HepG2 (cell line): ENCODE measurements at regions not wholly inside any gene's neighbourhood (a gene's known extent, or its start where the extent isn't known, plus 50 kb on each side); places are given as distances from the start of the nearest gene placed in this dataset.

Source experiments
- ATAC-seq: fragments of 200-7000 bp; cut with Tn5 transposase; 3 replicates; pipeline ENCODE4 v1.9.1; 2020; ENCODE audit warnings: mild to moderate bottlenecking, moderate library complexity
- BruUV-seq: library from RNA; stranded (reverse); fragments of 400-500 nt; replicated peaks from 2 replicates; lab custom pipeline; 2021; lab: Mats Ljungman, UMichigan
- CTCF ChIA-PET: fragments of 300-600 bp; formaldehyde crosslinking; extraction: SDS; loops from one replicate; lab custom pipeline; 2021; ENCODE audit warnings: low total read pairs, inconsistent platforms, low intra/inter-chr PET ratio; lab: Yijun Ruan, JAX
- POLR2A ChIA-PET: fragments of 350-600 bp; sonication (Branson Sonifier 250); formaldehyde crosslinking; loops from one replicate; lab custom pipeline; 2020; ENCODE audit warnings: antibody characterized with exemption, inconsistent platforms; lab: Yijun Ruan, JAX
- DNase-seq: peaks from one replicate; pipeline ENCODE4 v3.0.0-alpha.2; 2015; ENCODE audit warnings: low spot score
- FAIRE-seq: peaks from 3 replicates; lab custom pipeline; 2011; peaks lifted over from hg19 to GRCh38; lab: Jason Lieb, UNC
- H2AFZ ChIP-seq: one replicate; pipeline ENCODE4 v1.6.1; 2011; ENCODE audit warnings: low read length, inconsistent platforms
- H3K27ac ChIP-seq: fragments of 300-600 bp; 3 replicates; pipeline ENCODE4 v1.8.0; 2011; ENCODE audit warnings: mixed run types, mild to moderate bottlenecking, mixed read lengths, low read length, inconsistent platforms; ENCODE audit not compliant: insufficient read depth; ENCODE audit errors: extremely low read length
- H3K27me3 ChIP-seq, 2 experiments: fragments of 200-600 bp in 1 of 2; 2 replicates in 1 of 2; 3 replicates in 1 of 2; pipeline versions ENCODE4 v1.6.0 to v1.8.0; 2011; ENCODE audit warnings: low read length in 2 of 2, mild to moderate bottlenecking in 2 of 2, moderate library complexity in 2 of 2, inconsistent platforms in 1 of 2; ENCODE audit not compliant: insufficient read depth in 2 of 2, control insufficient read depth in 1 of 2
- H3K36me3 ChIP-seq, 2 experiments: fragments of 200-600 bp in 1 of 2; replicated peaks in 1 of 2; 2 replicates in 1 of 2; 3 replicates in 1 of 2; pipeline versions ENCODE4 v1.5.1 to v1.8.0; 2011; ENCODE audit warnings: low read length in 2 of 2, inconsistent platforms in 1 of 2; ENCODE audit not compliant: insufficient read depth in 2 of 2, control insufficient read depth in 1 of 2
- H3K4me1 ChIP-seq: 2 replicates; pipeline ENCODE4 v1.5.1; 2012; ENCODE audit warnings: low read length, inconsistent platforms; ENCODE audit not compliant: insufficient read depth
- H3K4me2 ChIP-seq: 2 replicates; pipeline ENCODE4 v1.6.0; 2011; ENCODE audit warnings: low read depth, low read length, inconsistent platforms
- H3K4me3 ChIP-seq, 3 experiments: fragments of 200-600 bp in 1 of 3; sonication (generic), shearing (Covaris generic) in 1 of 3; replicated peaks in 1 of 3; 2 replicates each; pipeline ENCODE4 v1.5.1; 2011 to 2016; ENCODE audit warnings: low read length in 3 of 3, inconsistent platforms in 2 of 3, low read depth in 2 of 3, mild to moderate bottlenecking in 2 of 3, control low read depth in 1 of 3, mixed read lengths in 1 of 3; ENCODE audit not compliant: insufficient read depth in 1 of 3
- H3K79me2 ChIP-seq: one replicate; pipeline ENCODE4 v1.6.1; 2011; ENCODE audit warnings: low read length, inconsistent platforms; ENCODE audit not compliant: insufficient read depth
- H3K9ac ChIP-seq: 2 replicates; pipeline ENCODE4 v1.6.0; 2011; ENCODE audit warnings: mild to moderate bottlenecking, low read depth, low read length, inconsistent platforms; ENCODE audit not compliant: insufficient read depth
- H3K9me3 ChIP-seq: 2 replicates; pipeline ENCODE4 v1.5.1; 2012; ENCODE audit warnings: mild to moderate bottlenecking, low read length
- H4K20me1 ChIP-seq: 2 replicates; pipeline ENCODE4 v1.6.0; 2011; ENCODE audit warnings: inconsistent platforms, mild to moderate bottlenecking, low read length, moderate library complexity; ENCODE audit not compliant: insufficient read depth
- CC2D1A ChIP-seq: sonication (generic); formaldehyde crosslinking; IDR thresholded peaks from 2 replicates; pipeline ENCODE4 v1.8.1; 2023; ENCODE audit warnings: mild to moderate bottlenecking, missing genetic modification reagents
- EZH2 ChIP-seq: conservative IDR thresholded peaks from 2 replicates; pipeline ENCODE4 v1.6.1; 2012; ENCODE audit warnings: mild to moderate bottlenecking, low read depth, low read length, moderate library complexity
- IKZF1 ChIP-seq: fragments of 450-650 bp; IDR thresholded peaks from 2 replicates; pipeline ENCODE4 v1.7.1; 2016
- MBD4 ChIP-seq: IDR thresholded peaks from 2 replicates; pipeline ENCODE4 v1.6.1; 2012; ENCODE audit warnings: low read length, inconsistent platforms, borderline replicate concordance
- MTA1 ChIP-seq: sonication (generic); formaldehyde crosslinking; IDR thresholded peaks from 2 replicates; pipeline ENCODE4 v1.4.0; 2020; ENCODE audit warnings: missing genetic modification reagents, mild to moderate bottlenecking, borderline replicate concordance
- SIN3A ChIP-seq: IDR thresholded peaks from 2 replicates; pipeline ENCODE4 v1.6.1; 2011; ENCODE audit warnings: low read depth, mild to moderate bottlenecking, control low read depth, low read length, borderline replicate concordance
- ZNF10 ChIP-seq: sonication (generic); formaldehyde crosslinking; IDR thresholded peaks from 2 replicates; pipeline ENCODE4 v1.4.0; 2020; ENCODE audit warnings: mild to moderate bottlenecking, low read depth, missing genetic modification reagents, borderline replicate concordance
- ZNF12 ChIP-seq: sonication (generic); formaldehyde crosslinking; IDR thresholded peaks from 2 replicates; pipeline ENCODE4 v1.5.0; 2020; ENCODE audit warnings: missing genetic modification reagents
- ZNF615 ChIP-seq: sonication (generic); formaldehyde crosslinking; IDR thresholded peaks from 2 replicates; pipeline ENCODE4 v1.5.0; 2020; ENCODE audit warnings: mild to moderate bottlenecking, missing genetic modification reagents, borderline replicate concordance
- WGBS: methylation state at CpG from one replicate; pipeline ENCODE4 v1.1.6; 2017; ENCODE audit warnings: low lambda C conversion rate; 5-methylcytosine and 5-hydroxymethylcytosine counted together
- in situ Hi-C: cut with HindIII; loops from 2 replicates; pipeline ENCODE4 v1.10.0; 2017; ENCODE audit warnings: low pct_unique_long_range_greater_than_20kb; ENCODE audit not compliant: extremely low pct_ligation_motif_present
- intact Hi-C: fragments of 100-400 bp; cut with micrococcal nuclease; formaldehyde crosslinking; loops from one replicate; pipeline ENCODE4 v1.10.0; 2022; ENCODE audit not compliant: unreplicated experiment
- TF ChIP-seq, protein P1 (sequence below): fragments of 450-650 bp; IDR thresholded peaks from 2 replicates; pipeline ENCODE4 v1.6.1; 2017; ENCODE audit warnings: mild to moderate bottlenecking
- TF ChIP-seq, protein P2 (sequence below): sonication (generic); formaldehyde crosslinking; IDR thresholded peaks from 2 replicates; pipeline ENCODE4 v1.4.0; 2020; ENCODE audit warnings: mild to moderate bottlenecking, low read depth, missing genetic modification reagents

DNA sequence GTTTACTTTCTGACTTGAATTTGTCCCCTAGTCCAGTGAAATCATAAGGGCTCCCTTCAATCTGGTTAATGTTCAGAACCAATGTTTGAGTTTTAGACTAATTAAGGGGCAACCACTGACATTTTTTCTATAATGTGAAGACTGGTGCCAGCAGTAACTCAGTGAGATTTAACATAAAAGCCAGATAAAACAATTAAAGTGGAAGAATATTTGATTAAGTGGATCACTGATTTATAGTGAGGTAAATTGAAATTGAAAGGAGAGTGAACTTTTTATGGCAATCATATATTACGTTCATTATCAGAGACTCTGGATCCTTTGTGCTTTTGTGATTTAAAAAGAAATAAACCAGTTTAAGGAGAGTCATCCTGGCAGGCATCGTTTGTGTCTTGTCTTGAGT is 246.8 kb downstream of the GATA3 start (continued):
- TF ChIP-seq, protein P1, sequence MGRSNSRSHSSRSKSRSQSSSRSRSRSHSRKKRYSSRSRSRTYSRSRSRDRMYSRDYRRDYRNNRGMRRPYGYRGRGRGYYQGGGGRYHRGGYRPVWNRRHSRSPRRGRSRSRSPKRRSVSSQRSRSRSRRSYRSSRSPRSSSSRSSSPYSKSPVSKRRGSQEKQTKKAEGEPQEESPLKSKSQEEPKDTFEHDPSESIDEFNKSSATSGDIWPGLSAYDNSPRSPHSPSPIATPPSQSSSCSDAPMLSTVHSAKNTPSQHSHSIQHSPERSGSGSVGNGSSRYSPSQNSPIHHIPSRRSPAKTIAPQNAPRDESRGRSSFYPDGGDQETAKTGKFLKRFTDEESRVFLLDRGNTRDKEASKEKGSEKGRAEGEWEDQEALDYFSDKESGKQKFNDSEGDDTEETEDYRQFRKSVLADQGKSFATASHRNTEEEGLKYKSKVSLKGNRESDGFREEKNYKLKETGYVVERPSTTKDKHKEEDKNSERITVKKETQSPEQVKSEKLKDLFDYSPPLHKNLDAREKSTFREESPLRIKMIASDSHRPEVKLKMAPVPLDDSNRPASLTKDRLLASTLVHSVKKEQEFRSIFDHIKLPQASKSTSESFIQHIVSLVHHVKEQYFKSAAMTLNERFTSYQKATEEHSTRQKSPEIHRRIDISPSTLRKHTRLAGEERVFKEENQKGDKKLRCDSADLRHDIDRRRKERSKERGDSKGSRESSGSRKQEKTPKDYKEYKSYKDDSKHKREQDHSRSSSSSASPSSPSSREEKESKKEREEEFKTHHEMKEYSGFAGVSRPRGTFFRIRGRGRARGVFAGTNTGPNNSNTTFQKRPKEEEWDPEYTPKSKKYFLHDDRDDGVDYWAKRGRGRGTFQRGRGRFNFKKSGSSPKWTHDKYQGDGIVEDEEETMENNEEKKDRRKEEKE = no peak
- no peak for TF ChIP-seq CC2D1A (CRISPR knock-in tag)
- no peak for TF ChIP-seq MBD4
- TF ChIP-seq ZNF12 = no peak
- no peak for TF ChIP-seq ZNF10

DNA sequence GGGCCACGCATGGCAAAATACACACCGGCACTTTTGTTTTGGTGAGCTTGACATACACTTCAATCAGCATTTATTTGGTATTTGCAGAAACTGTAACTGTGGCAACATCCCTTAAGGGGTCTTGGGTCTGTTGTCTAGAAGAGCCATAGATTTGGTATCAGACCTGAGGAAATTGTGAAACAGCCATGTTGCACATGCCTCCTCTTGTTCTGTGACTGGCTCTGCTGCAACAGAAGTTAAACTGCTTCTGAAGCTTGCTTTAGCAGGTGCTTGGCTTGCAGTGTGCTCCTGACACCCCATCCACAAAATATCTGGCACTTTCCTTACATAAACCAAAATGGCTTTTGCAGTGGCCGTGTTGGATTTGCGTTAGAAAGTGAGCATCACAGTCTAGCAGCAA is 247.3 kb downstream of the GATA3 start:
- Histone ChIP-seq H3K9me3 (no peaks in the 10 kb centered on the region), H3K79me2 (no peaks in the 10 kb centered on the region)
- TF ChIP-seq, protein P2, sequence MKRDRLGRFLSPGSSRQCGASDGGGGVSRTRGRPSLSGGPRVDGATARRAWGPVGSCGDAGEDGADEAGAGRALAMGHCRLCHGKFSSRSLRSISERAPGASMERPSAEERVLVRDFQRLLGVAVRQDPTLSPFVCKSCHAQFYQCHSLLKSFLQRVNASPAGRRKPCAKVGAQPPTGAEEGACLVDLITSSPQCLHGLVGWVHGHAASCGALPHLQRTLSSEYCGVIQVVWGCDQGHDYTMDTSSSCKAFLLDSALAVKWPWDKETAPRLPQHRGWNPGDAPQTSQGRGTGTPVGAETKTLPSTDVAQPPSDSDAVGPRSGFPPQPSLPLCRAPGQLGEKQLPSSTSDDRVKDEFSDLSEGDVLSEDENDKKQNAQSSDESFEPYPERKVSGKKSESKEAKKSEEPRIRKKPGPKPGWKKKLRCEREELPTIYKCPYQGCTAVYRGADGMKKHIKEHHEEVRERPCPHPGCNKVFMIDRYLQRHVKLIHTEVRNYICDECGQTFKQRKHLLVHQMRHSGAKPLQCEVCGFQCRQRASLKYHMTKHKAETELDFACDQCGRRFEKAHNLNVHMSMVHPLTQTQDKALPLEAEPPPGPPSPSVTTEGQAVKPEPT (CRISPR knock-in tag) = no peak
- TF ChIP-seq ZNF615 (CRISPR knock-in tag) (no peak), EZH2 (no peak), IKZF1 (no peak), MTA1 (CRISPR knock-in tag) (no peak), SIN3A (no peak)
- TF ChIP-seq, all 625 proteins: peak for 0
- H3K9ac ChIP-seq = no peak overlapping the region
- H2AFZ ChIP-seq = no peak overlapping the region
- FAIRE-seq (no peak), DNase-seq (no peak), ATAC-seq (no peak)
- H3K4me2 ChIP-seq = no peak overlapping the region
- 58% methylated on average over 4 of the region's 4 CpGs for WGBS
- no peaks in the 10 kb centered on the region for H3K36me3 ChIP-seq
- H3K4me3 ChIP-seq = no peak overlapping the region
- intact Hi-C loops (no loop called here), in situ Hi-C loops (no loop called here)
- no peaks in the 10 kb centered on the region for H3K4me1 ChIP-seq
- no TSS peak for BruUV-seq
- no peak overlapping the region for H3K27ac ChIP-seq
- H3K27me3 ChIP-seq = peaks cover 0 to 26% of the 10 kb centered on the region in 2 experiments; a peak in 3 of 5 replicates
- ChIA-PET POLR2A (no interaction called here), CTCF (no interaction called here)
- no peaks in the 10 kb centered on the region for H4K20me1 ChIP-seq
